DND-41 (cell line): ENCODE measurements at regions not wholly inside any gene's neighbourhood (a gene's known extent, or its start where the extent isn't known, plus 50 kb on each side); places are given as distances from the start of the nearest gene placed in this dataset.

ENCODE experiments used
- CTCF ChIP-seq: IDR thresholded peaks from 2 replicates; pipeline ENCODE4 v1.5.1; 2012; ENCODE audit warnings: borderline replicate concordance, low read length, moderate library complexity, mild to moderate bottlenecking; ENCODE audit not compliant: poor library complexity, severe bottlenecking; ENCODE audit errors: extremely low read depth
- EZH2 ChIP-seq: IDR thresholded peaks from 3 replicates; pipeline ENCODE4 v1.6.1; 2012; ENCODE audit warnings: borderline replicate concordance, low read depth, mild to moderate bottlenecking, moderate library complexity, low read length, inconsistent platforms; ENCODE audit not compliant: severe bottlenecking

GRCh38 chr2:150729495-150729955, 242.1 kb upstream of the RND3 start:
- TF ChIP-seq CTCF, result no peak
- no peak for TF ChIP-seq EZH2
